ENCODE measurements at regions not wholly inside any gene's neighbourhood (a gene's known extent, or its start where the extent isn't known, plus 50 kb on each side); places are given as distances from the start of the nearest gene placed in this dataset.
"Not testable (repeated sequence)": the region's sequence is repeated elsewhere in the genome, so short reads cannot be mapped to it uniquely, and the experiment has no call there.

GRCh38 chr9:34783951-34784487, 74.1 kb upstream of the CCL21 start:
- no peak for DNase-seq

- DNase-seq: no peak
Measured at GRCh38 chr9:34782372-34782771, 72.4 kb upstream of the CCL21 start.

- no peak for DNase-seq
Measured at GRCh38 chr9:34777666-34778065, 67.7 kb upstream of the CCL21 start.

GRCh38 chr9:34773955-34774354, 64.0 kb upstream of the CCL21 start:
- no peak for DNase-seq

GRCh38 chr9:34773306-34773910, 63.5 kb upstream of the CCL21 start:
- DNase-seq: no peak

GRCh38 chr9:34771007-34771406, 61.1 kb upstream of the CCL21 start:
- no peak for DNase-seq

GRCh38 chr9:34767087-34767486, 57.2 kb upstream of the CCL21 start:
- not testable (repeated sequence) for DNase-seq

- DNase-seq: peak; percentile 10
Measured at GRCh38 chr9:34760196-34761040, 50.5 kb upstream of the CCL21 start.

Data from KG1 (cell line).